Activated CD4-positive, alpha-beta memory T cell treated with anti-CD3 and anti-CD28 coated beads for 36 hours (primary cell): ENCODE measurements at regions not wholly inside any gene's neighbourhood (a gene's known extent, or its start where the extent isn't known, plus 50 kb on each side); places are given as distances from the start of the nearest gene placed in this dataset.

Experiments used
- CTCF ChIA-PET: fragments of 350-600 bp; sonication (Branson Sonifier 250); formaldehyde crosslinking; loops from one replicate; lab custom pipeline; 2021; ENCODE audit warnings: antibody characterized with exemption, inconsistent platforms; lab: Charles Lee
- POLR2A ChIA-PET: fragments of 350-600 bp; sonication (Branson Sonifier 250); formaldehyde crosslinking; loops from one replicate; lab custom pipeline; 2021; ENCODE audit warnings: antibody characterized with exemption; lab: Charles Lee
- DNase-seq: peaks from one replicate; pipeline ENCODE4 v3.0.0-alpha.2; 2020
- H3K27ac Mint-ChIP-seq: one replicate; pipeline ENCODE4 v1.8.0; 2021; ENCODE audit warnings: mixed read lengths
- H3K27me3 Mint-ChIP-seq: one replicate; pipeline ENCODE4 v1.8.0; 2021; ENCODE audit warnings: mixed read lengths
- H3K36me3 Mint-ChIP-seq: one replicate; pipeline ENCODE4 v1.8.0; 2021; ENCODE audit warnings: mixed read lengths
- H3K4me1 Mint-ChIP-seq: one replicate; pipeline ENCODE4 v1.8.0; 2021; ENCODE audit warnings: low read depth, mixed read lengths
- H3K4me3 Mint-ChIP-seq: one replicate; pipeline ENCODE4 v1.8.0; 2021; ENCODE audit warnings: mild to moderate bottlenecking, mixed read lengths
- H3K9me3 Mint-ChIP-seq: one replicate; pipeline ENCODE4 v1.8.0; 2021; ENCODE audit warnings: mixed read lengths
- intact Hi-C: fragments of 100-400 bp; cut with micrococcal nuclease; formaldehyde crosslinking; loops from one replicate; pipeline ENCODE4 v1.15.1; 2023

- Mint-ChIP-seq H3K27ac (no peak overlapping the region), H3K4me1 (no peaks in the 10 kb centered on the region), H3K9me3 (no peaks in the 10 kb centered on the region), H3K27me3 (peaks cover 9% of the 10 kb centered on the region), H3K4me3 (no peak overlapping the region), H3K36me3 (no peaks in the 10 kb centered on the region)
- intact Hi-C loops = no loop called here
- DNase-seq = no peak
- POLR2A ChIA-PET = no interaction called here
- CTCF ChIA-PET = no interaction called here
These were observed 53.2 kb upstream of the ADPGK start for GRCh38 chr15:72836676-72837330.

- no peak for DNase-seq
- H3K27ac Mint-ChIP-seq = no peak overlapping the region
- intact Hi-C loops = no loop called here
These were observed 51.8 kb upstream of the ADPGK start for GRCh38 chr15:72835294-72835890.

GRCh38 chr15:72833561-72833960 lies 50.0 kb upstream of the ADPGK start:
- Mint-ChIP-seq H3K27me3 (peaks cover 7% of the 10 kb centered on the region), H3K27ac (no peak overlapping the region), H3K36me3 (no peaks in the 10 kb centered on the region), H3K4me3 (no peak overlapping the region), H3K4me1 (no peaks in the 10 kb centered on the region), H3K9me3 (no peaks in the 10 kb centered on the region)
- DNase-seq = no peak
- intact Hi-C loops = no loop called here
- POLR2A ChIA-PET = no interaction called here
- CTCF ChIA-PET = no interaction called here

More at GRCh38 chr15:72835294-72835890, 51.8 kb upstream of the ADPGK start:
- H3K36me3 Mint-ChIP-seq = no peaks in the 10 kb centered on the region
- POLR2A ChIA-PET = no interaction called here
- CTCF ChIA-PET = interaction anchor here (0.6 to 1.9 kb wide), 4 partner anchors 26 to 239 kb away, joined by 3 to 5 read pairs (median 4); no protein-coding TSS in a partner anchor
- H3K4me3 Mint-ChIP-seq = no peak overlapping the region
- H3K9me3 Mint-ChIP-seq = no peaks in the 10 kb centered on the region
- H3K27me3 Mint-ChIP-seq = peaks cover 9% of the 10 kb centered on the region
- no peaks in the 10 kb centered on the region for H3K4me1 Mint-ChIP-seq
